Adipocyte (in vitro differentiated cells): ENCODE measurements at regions not wholly inside any gene's neighbourhood (a gene's known extent, or its start where the extent isn't known, plus 50 kb on each side); places are given as distances from the start of the nearest gene placed in this dataset.

Source experiments
- DNase-seq: peaks from one replicate; pipeline ENCODE4 v3.0.0-alpha.2; 2015; ENCODE audit warnings: low read depth
- H3K27me3 ChIP-seq: replicated peaks from 2 replicates; pipeline ENCODE4 v1.7.0; 2013; ENCODE audit warnings: mild to moderate bottlenecking, low read length, moderate library complexity; ENCODE audit not compliant: control insufficient read depth, insufficient read depth
- H3K36me3 ChIP-seq: 2 replicates; pipeline ENCODE4 v1.7.0; 2013; ENCODE audit warnings: low read length, mild to moderate bottlenecking, moderate library complexity; ENCODE audit not compliant: control insufficient read depth, insufficient read depth, severe bottlenecking
- H3K4me1 ChIP-seq: 2 replicates; pipeline ENCODE4 v1.7.0; 2013; ENCODE audit warnings: mild to moderate bottlenecking, low read length, moderate library complexity; ENCODE audit not compliant: control insufficient read depth, insufficient read depth
- H3K4me3 ChIP-seq: 2 replicates; pipeline ENCODE4 v1.7.0; 2013; ENCODE audit warnings: mild to moderate bottlenecking, low read length, moderate library complexity
- H3K9ac ChIP-seq: 2 replicates; pipeline ENCODE4 v1.7.0; 2013; ENCODE audit warnings: mild to moderate bottlenecking, low read length, moderate library complexity
- H3K9me3 ChIP-seq: 2 replicates; pipeline ENCODE4 v1.7.0; 2013; ENCODE audit warnings: mild to moderate bottlenecking, low read length, moderate library complexity; ENCODE audit not compliant: control insufficient read depth

DNA sequence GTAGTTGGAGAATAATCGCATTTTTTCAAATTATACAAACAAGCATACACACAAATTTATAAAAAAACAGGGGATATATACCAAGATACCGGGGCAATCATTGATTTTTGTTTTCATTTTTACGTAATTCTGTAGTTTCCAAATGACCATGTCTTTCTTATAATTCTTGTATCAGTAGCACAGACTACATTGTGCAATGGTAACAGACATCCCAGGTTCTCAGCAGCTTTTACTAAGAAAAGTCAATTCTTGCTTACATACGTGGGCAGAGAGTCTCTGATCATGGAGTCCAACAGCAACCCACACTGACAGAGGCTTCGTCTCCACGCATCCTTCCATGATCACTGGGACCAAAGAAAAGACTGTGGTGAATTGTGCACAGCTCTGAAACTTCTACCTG lies 441.3 kb downstream of the TBL1XR1 start:
- Histone ChIP-seq H3K27me3 (no peaks in the 10 kb centered on the region), H3K36me3 (no peaks in the 10 kb centered on the region)
- no peak for DNase-seq

DNA sequence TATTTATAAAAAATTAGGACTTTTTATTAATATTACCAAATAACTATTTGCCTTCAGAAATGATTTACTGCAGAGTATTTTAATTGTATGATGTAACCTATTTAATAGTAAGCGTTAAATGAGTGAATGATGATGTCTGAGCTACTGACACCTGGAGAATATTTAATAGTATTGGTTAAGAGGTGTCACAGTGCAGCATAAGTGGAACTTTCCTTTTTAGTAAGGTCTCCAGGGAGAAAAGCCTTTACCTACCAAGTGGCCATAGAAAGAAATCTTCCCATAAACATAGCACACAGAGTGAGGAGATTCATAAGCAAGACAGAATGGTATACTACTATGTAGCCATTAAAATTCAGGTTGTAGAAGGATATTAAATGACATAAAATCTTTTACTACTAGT lies 441.7 kb downstream of the TBL1XR1 start:
- H3K9ac ChIP-seq, result no peak overlapping the region
- DNase-seq, result no peak
- H3K4me3 ChIP-seq, result no peak overlapping the region
- H3K4me1 ChIP-seq, result no peaks in the 10 kb centered on the region
- no peaks in the 10 kb centered on the region for H3K9me3 ChIP-seq
- no peaks in the 10 kb centered on the region for H3K36me3 ChIP-seq
- H3K27me3 ChIP-seq, result no peaks in the 10 kb centered on the region

More for the DNA sequence above, 441.3 kb downstream of the TBL1XR1 start:
- Histone ChIP-seq H3K4me3 (no peak overlapping the region), H3K4me1 (no peaks in the 10 kb centered on the region), H3K9ac (no peak overlapping the region), H3K9me3 (no peaks in the 10 kb centered on the region)

DNA sequence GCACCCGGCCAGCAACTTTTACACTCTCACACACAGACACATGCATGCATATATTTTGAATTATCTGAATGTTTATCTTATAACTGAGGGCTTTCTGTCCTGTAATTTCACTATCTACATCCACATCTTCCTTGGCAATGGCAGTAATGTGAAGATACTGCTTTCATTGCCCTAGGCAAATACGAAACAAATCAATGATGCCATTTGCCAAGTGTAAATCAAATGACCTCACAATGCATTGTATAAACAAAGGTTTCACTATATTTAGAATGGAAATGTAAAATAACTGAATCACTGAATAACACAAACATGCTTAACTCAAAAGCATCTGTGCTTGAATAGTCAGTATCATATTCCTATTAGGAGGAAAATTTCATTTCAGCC lies 455.6 kb downstream of the TBL1XR1 start:
- DNase-seq, result no peak
- Histone ChIP-seq H3K36me3 (no peaks in the 10 kb centered on the region), H3K9me3 (no peaks in the 10 kb centered on the region), H3K27me3 (no peaks in the 10 kb centered on the region), H3K4me1 (no peaks in the 10 kb centered on the region), H3K9ac (no peak overlapping the region), H3K4me3 (no peak overlapping the region)

DNA sequence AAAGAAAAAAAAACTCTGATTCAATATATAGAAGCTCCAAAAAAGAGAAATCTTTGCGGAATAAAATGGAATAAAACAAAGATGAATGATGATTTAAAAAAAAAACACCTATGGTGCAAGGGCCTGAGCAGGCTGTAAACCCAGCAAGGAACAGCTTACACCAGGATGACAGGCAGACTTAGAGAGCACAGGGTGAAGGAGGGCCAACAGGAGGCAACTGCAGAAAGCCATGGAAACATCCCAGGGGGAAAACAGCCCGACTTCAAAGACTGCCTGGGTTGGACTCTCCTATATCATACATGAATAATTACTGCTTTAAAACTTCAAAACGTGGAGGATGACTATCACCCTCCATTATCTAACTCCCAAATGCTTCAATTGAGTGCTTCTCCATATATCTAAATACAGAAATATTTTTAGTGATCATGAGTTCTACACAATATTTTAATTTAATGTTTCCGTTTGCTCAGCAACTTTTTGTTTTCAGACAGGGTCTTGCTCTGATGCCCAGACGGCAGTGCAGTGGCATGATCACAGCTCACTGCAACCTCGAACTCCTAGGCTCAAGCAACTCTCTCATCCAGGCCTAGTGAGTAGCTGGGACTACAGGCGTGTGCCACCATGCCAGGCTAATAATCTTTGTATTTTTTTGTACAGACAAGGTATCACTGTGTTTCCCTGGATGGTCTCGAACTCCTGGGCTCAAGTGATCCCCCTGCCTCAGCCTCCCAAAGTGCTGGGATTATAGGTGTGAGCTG lies 456.2 kb downstream of the TBL1XR1 start:
- no peak overlapping the region for H3K4me3 ChIP-seq
- no peak overlapping the region for H3K9ac ChIP-seq
- DNase-seq, result no peak
- no peaks in the 10 kb centered on the region for H3K9me3 ChIP-seq
- no peaks in the 10 kb centered on the region for H3K4me1 ChIP-seq
- H3K36me3 ChIP-seq, result no peaks in the 10 kb centered on the region
- H3K27me3 ChIP-seq, result no peaks in the 10 kb centered on the region

DNA sequence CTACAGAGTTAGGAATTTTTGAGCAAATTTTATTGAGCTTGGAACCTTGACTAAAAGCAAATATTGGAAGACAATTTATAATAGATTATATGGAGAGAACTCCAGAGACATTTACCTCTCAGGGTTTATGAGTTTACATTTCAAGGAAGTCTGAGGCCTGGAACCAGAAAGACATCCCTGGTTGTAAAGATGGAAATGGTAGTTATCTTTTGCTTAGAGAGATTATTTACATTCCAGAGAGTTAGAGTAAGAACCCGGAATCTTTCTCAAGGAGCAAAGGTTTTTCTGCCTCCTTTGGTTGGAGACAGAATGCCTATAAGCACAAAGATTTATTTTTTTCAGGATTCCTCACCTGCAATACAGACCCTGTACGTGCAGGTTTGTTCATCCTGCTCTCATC lies 458.1 kb downstream of the TBL1XR1 start:
- no peaks in the 10 kb centered on the region for H3K9me3 ChIP-seq
- no peaks in the 10 kb centered on the region for H3K36me3 ChIP-seq
- H3K4me3 ChIP-seq, result no peak overlapping the region
- no peaks in the 10 kb centered on the region for H3K27me3 ChIP-seq
- peak; percentile 28 for DNase-seq
- H3K9ac ChIP-seq, result no peak overlapping the region
- H3K4me1 ChIP-seq, result no peaks in the 10 kb centered on the region

DNA sequence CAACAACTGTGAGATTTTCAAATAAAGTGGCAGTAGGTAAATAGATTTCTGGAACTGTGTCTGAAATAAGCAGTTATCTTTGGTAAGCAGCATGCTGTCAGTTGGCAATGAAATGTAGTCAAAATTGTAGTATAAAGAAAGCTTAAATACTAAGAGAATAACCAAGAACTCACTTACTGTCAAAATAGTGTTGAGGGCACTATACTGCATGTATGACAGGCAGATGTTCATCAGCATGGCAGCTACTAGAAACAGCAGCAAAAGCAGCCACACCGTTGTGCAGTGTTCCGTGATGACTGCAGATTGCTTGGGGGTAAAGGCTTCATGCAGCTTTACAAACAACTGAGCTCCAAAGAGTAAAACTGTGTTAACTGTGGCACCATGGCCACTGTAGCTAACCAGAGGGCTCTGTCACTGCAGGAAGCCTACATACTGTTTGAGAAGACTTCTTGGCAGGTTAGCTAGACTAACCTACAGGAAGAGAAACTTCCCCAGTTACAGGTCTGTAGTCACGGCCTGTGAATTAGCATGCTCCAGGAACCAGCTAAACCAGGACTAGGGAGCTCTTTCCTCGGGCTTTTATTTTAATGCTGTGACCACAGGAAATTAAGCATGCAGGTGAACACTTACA lies 459.7 kb downstream of the TBL1XR1 start:
- Histone ChIP-seq H3K9me3 (no peaks in the 10 kb centered on the region), H3K4me3 (no peak overlapping the region), H3K36me3 (no peaks in the 10 kb centered on the region), H3K9ac (no peak overlapping the region), H3K27me3 (no peaks in the 10 kb centered on the region), H3K4me1 (no peaks in the 10 kb centered on the region)
- DNase-seq, result no peak

DNA sequence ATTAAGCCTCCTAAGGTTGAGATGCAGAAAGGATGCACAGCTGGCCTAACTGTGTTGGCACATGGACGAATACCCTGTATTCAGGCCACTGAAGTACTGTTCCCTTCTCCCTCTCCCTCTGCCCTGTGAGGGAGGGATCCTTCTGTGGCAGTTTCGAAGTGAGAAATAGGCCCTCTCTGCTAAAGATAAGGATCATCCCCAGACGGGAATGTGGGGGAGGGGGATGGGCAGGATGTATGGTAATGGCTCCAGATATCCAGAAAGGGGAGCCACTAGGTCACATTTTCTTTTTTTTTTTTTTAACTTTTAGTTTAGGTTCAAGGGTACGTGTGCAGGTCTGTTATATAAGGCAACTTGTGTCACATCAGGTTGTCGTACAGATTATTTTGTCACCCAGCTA lies 463.1 kb downstream of the TBL1XR1 start:
- no peak for DNase-seq
- Histone ChIP-seq H3K9ac (no peak overlapping the region), H3K36me3 (no peaks in the 10 kb centered on the region)

DNA sequence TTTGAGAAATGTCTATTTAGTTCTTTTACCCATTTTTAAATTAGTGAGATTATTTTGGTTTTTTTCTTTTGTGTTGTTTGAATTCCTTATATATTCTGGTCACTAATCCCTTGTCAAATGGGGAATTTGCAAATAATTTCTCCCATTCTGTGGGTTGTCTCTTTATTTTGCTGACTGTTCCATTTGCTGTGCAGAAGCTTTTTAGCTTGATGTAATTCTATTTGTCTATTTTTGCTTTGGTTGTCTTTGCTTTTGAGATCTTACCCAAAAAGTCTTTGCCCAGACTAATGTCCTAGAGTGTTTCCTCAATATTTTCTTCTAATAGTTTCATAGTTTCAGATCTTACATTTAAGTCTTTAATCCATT lies 472.9 kb downstream of the TBL1XR1 start:
- no peak overlapping the region for H3K4me3 ChIP-seq
- H3K36me3 ChIP-seq, result no peaks in the 10 kb centered on the region
- H3K9ac ChIP-seq, result no peak overlapping the region
- no peaks in the 10 kb centered on the region for H3K4me1 ChIP-seq
- no peaks in the 10 kb centered on the region for H3K27me3 ChIP-seq
- DNase-seq, result no peak
- peaks cover 4% of the 10 kb centered on the region for H3K9me3 ChIP-seq

More for the DNA sequence above, 463.1 kb downstream of the TBL1XR1 start:
- no peaks in the 10 kb centered on the region for H3K27me3 ChIP-seq
- no peaks in the 10 kb centered on the region for H3K4me1 ChIP-seq
- H3K4me3 ChIP-seq, result no peak overlapping the region
- H3K9me3 ChIP-seq, result peaks cover 2% of the 10 kb centered on the region

DNA sequence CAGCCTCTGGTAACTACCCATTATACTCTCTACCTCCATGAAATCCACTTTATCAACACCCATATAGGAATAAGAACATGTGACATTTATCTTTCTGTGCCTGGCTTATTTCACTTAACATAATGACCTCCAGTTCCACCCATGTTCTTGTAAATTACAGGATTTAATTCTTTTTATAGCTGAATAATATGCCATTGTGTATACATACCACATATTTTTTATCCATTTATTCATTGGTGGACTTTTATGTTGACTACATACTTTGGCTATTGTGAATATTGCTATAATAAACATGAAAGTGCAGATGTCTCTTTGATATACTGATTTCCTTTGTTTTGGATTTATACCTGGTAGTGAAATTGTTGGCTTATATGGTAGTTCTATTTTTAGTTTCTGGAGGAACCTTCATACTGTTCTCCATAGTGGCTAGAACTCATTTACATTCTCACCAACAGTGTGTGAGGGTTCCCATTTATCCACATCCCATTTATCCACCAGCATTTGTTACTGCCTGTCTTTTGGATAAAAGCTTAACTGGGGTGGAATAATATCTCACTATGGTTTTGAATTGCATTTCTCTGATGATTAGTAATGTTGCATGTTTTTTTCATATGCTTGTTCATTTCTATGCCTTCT lies 473.4 kb downstream of the TBL1XR1 start:
- Histone ChIP-seq H3K9ac (no peak overlapping the region), H3K4me1 (no peaks in the 10 kb centered on the region), H3K9me3 (peaks cover 4% of the 10 kb centered on the region), H3K4me3 (no peak overlapping the region), H3K36me3 (no peaks in the 10 kb centered on the region), H3K27me3 (no peaks in the 10 kb centered on the region)
- no peak for DNase-seq

DNA sequence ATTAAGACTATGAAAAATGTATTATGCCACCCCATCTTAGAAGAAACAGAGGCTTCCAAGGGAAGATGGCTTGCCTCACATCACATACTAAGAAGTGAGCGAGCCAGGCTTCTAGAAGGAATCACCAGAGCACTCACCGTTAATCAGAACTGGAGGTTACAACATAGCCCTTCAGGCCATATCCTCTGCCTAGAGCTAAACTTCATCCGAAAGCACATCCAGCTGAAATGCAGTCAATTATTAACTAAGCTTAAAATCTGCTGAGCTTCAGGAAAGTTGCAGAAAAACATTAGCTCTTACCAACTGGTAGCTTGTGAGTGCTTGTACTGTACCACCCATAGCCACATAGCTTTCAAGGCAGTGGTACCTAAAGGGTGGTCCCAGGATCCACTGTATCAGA lies 483.2 kb downstream of the TBL1XR1 start:
- H3K9ac ChIP-seq, result no peak overlapping the region
- H3K36me3 ChIP-seq, result no peaks in the 10 kb centered on the region
- H3K27me3 ChIP-seq, result no peaks in the 10 kb centered on the region
- no peaks in the 10 kb centered on the region for H3K9me3 ChIP-seq
- H3K4me3 ChIP-seq, result no peak overlapping the region
- no peak for DNase-seq
- no peaks in the 10 kb centered on the region for H3K4me1 ChIP-seq

DNA sequence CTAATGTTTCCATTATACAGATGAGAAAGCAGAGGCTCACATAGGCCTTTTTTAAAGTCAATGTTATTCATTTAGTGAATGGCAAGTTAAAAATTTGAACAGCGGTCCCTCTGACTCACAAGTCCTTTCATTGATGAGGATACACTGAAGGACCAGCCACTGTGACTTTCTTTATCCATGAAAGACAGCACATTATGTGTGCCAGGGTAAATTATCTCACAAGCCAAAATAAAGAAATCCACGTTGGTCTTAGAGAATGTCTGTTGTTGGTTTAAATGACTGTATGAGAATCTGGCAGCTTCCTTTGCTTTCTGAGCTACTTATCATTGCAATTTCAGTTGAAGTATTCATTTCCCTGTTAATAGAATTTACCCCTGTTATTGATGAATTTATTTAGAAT lies 485.1 kb downstream of the TBL1XR1 start:
- H3K4me3 ChIP-seq, result no peak overlapping the region
- no peak for DNase-seq
- no peaks in the 10 kb centered on the region for H3K9me3 ChIP-seq
- no peaks in the 10 kb centered on the region for H3K36me3 ChIP-seq
- H3K9ac ChIP-seq, result no peak overlapping the region
- H3K27me3 ChIP-seq, result no peaks in the 10 kb centered on the region
- H3K4me1 ChIP-seq, result no peaks in the 10 kb centered on the region
